Panc1 (cell line): ENCODE measurements at regions not wholly inside any gene's neighbourhood (a gene's known extent, or its start where the extent isn't known, plus 50 kb on each side); places are given as distances from the start of the nearest gene placed in this dataset.

Source experiments
- CTCF ChIP-seq: fragments of 450-650 bp; IDR thresholded peaks from 2 replicates; pipeline ENCODE4 v1.5.1; 2017; ENCODE audit warnings: mild to moderate bottlenecking
- POLR2AphosphoS5 ChIP-seq: IDR thresholded peaks from 2 replicates; pipeline ENCODE4 v1.6.1; 2012; ENCODE audit warnings: mild to moderate bottlenecking, low read depth, low read length, moderate library complexity
- REST ChIP-seq, 2 experiments: IDR thresholded peaks; 2 replicates each; pipeline ENCODE4 v1.6.1; 2011 to 2012; ENCODE audit warnings: low read depth in 2 of 2, control low read depth in 1 of 2, low read length in 1 of 2, mild to moderate bottlenecking in 1 of 2, moderate library complexity in 1 of 2; ENCODE audit not compliant: insufficient read depth in 1 of 2

- TF ChIP-seq CTCF (no peak), POLR2AphosphoS5 (no peak), REST (IDR thresholded peaks at IDR 0.05; ENCODE audit: insufficient read depth in 1 of 2, low read depth in 2 of 2, low read length in 1 of 2) (no peak)
Observed at GRCh38 chr9:71549023-71549422, 219.3 kb downstream of the CEMIP2 start.
